Amniotic epithelial cell (primary cell): ENCODE measurements at regions not wholly inside any gene's neighbourhood (a gene's known extent, or its start where the extent isn't known, plus 50 kb on each side); places are given as distances from the start of the nearest gene placed in this dataset.
"Not testable (repeated sequence)": the region's sequence is repeated elsewhere in the genome, so short reads cannot be mapped to it uniquely, and the experiment has no call there.

Experiments used
- DNase-seq: peaks from one replicate; pipeline ENCODE4 v3.0.0-alpha.2; 2010; ENCODE audit warnings: low read depth

DNA sequence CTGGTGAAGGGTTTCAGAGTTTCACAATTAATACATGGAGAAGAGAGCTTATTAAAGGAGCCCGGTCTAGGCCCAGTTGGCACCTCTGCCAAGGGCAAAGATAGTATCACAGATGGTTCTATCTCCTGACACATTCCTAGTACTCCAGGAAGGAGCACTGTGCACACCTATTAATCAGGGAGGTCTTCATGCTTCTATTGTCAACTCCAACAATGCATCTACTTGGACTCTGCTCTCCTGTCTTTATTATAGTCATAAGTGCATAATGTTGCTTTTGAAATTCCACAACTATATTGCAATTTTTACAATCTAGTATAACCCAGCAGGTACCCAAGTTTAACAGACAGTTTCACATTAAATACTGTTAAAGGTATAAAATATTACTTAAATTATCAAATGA, 174.5 kb upstream of the TSC22D1 start:
- DNase-seq, result no peak

DNA sequence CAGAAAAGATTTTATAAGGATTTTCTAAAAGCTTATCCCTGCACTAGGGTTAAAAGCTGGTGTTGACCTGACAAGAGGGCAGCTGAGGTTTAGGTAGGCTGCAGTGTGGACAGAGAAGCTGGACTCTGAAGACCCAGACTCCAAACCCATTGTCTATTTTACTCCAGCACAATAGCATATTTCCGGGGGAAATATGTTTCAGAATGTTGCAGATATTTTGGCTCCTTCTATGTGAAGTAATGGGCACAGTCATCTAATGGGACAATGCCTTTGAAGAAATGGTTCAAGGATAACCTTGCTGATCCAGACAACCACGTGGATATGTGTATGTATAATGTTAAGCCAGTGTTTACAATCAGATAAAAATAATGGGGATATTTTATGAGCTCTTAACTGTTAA, 173.8 kb upstream of the TSC22D1 start:
- DNase-seq, result no peak

DNA sequence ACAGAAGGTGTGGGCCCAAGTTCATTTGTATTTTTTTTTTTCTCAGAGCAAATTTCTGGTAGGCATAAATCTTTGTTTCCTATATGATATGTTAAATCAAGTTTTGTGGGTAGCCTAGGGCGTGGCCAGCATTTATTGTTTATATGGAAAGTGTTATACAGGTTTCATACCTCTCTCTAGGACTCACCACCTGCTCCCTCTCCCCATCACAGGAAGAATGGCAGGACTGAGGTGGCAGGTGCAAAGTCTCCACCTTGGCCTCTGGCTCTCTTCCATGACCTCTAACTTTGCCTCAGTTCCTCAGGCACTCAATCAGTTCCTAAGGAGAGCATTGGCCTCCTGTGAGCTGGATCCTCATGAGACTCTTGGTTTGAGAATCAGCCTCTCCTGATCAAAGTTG, 172.3 kb upstream of the TSC22D1 start:
- no peak for DNase-seq

DNA sequence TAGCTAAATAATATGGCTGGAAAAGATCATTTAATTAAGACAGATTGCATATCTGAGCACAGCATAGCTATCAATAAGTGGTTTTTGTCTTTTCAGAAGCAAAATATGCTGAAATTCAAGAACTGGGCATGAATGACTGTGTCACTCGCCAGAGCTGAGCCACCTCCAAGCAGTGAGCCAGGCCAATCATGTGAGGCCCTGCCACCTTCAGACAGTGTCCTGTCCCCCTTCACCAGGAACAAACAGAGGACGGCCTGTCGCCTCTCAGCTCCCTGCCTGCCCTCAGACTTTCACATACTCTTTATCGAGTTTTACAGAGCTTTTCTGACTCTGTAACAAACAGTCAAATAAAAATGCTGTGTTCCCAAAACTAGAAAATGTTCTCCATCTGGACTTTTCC, 171.0 kb upstream of the TSC22D1 start:
- DNase-seq, result no peak

DNA sequence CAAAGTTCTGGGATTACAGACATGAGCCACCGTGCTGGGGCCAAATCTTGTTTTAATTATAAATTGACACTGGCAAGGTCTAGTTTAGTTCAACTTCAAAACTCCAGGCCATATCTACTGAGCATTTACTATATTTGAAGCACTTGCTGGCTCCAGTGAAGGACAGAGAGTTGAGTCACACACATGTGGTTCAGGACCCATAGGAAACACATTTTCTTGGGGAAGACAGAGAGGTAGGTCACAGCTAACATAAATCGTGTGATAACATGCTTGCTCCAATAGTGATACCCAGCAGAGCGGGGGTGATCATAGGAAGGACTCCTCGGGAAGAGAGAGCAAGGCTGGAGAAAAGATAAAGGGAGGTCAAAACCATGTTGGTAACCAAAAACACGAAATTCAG, 170.6 kb upstream of the TSC22D1 start:
- no peak for DNase-seq

DNA sequence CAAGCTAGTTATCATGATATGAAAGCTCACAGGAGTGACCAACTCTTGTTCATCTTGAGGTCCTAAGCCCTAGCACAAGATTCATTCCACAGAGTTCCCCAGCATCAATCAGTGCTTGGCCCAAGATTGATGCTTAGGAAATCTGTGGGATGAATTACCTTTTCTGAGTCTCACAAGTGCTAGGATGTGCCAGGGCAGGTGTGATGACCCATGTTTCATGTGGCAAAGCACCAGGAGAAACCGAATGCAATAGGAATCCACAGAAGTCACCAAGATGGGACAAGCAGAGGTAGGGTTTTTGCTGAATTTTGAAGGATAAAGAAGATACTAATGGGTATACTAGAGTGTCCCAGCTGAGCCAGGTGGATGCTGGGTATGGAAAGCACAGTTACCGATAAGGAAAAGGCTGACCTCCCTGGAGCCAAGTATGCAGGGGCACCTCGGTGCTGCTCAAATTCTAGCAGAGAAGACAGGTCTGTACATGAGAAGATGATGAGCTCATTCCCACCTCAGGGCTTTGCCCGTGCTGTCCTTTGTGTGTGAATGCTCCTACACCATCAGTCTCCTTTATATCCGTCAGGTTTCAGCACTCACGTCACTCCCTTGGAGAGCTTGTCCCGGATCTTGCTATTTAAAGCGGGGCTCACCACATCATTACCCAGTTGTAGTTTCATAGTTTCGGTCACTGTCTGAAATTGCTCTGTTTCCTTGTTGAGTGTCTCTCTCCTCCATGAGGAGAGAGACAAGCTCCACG, 168.9 kb upstream of the TSC22D1 start:
- DNase-seq, result no peak

DNA sequence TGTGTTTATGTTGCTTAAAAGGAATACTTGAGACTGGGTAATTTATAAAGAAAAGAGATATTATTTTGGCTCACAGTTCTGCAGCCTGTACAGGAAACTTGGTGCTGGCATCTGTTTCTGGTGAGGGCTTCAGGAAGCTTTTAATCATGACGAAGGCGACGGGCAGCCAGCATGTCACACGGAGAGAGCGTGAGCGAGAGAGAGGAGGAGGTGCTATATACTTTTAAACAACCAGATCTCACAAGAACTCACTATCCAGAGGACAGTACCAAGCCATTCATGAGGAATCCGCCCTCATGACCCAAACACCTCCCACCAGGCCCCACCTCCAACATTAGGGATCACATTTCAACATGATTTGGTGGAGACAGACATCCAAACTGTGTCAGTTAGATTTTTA, 163.4 kb upstream of the TSC22D1 start:
- DNase-seq, result no peak

DNA sequence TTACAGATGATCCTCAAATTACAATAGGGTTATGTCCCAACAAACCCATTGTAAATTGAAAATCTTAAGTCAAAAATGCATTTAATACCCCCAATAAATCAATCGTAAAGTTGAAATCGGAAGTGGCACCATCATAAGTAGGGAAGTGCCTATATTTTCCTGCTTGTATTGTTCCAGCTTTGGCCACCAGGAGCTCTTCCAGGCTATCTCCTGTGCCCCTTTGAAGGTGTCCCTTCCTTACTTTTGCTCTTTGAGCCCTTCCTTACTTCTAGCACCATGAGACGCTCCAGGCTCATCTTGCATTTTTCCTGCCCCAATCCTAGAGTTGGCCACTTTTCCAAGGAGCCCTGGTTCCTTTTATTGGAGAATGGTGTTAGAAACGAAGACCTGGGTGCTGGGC, 163.0 kb upstream of the TSC22D1 start:
- DNase-seq, result no peak

DNA sequence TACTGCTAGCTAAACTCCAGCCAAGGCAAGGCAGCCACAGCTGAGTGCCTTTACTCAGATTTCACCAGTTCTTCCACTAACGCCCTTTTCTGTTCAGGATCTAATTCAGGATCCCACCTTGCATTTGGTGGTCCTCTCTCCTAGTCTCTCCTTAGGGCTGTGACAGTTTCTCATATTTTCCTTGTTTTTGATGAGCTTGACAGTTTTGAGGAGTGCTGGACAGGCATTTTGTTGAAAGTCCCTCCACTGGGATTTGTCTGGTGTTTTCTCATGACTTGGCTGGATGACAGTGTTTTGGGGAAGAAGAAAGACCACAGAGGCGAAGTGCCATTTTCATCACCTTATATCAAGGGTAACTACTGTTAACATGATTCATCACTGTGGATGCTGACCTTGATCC, 162.3 kb upstream of the TSC22D1 start:
- no peak for DNase-seq

DNA sequence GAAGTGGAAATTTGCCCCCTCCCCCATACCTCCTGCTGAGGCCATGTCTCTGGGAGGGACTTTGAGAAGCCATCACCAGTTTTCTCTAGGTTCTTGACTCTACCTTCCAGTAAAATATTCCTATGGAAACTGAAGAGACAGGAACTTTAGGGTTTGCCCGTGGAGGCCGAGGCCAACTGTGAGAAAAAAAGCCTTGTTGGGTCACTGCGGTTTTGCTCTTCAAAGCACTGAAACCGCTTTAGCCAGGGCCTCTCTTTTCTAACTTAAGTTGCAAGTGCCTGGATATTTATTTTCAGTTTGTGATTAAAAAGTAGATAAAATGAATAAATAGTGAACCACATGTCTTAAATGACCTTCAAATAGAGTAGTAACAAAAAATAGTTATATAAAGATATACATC, 159.7 kb upstream of the TSC22D1 start:
- no peak for DNase-seq

DNA sequence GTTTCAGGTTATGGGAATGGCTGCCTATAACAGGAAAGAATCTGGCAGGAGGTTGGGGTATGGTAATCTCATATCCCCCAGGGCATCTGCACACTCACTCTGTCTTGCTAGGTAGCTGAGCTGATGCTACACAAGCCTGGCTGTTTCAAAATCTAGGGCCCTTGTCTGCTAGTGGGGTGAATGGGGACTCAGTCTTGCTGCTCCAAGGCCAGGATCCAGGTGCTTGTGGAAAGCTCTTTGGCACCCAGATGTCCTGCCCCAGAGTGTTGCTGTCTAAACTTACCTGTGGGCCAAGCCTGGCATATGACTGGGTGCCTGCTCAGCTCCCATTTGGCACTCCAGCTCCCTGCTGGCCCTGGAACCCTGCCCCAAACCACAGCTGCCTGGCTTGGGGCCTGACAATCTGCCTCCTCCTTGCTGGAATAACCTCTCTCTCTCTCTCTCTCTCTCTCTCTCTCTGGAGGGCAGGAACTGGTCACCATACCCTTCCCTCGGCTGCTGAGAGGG, 158.1 kb upstream of the TSC22D1 start:
- DNase-seq, result peak; percentile 27

DNA sequence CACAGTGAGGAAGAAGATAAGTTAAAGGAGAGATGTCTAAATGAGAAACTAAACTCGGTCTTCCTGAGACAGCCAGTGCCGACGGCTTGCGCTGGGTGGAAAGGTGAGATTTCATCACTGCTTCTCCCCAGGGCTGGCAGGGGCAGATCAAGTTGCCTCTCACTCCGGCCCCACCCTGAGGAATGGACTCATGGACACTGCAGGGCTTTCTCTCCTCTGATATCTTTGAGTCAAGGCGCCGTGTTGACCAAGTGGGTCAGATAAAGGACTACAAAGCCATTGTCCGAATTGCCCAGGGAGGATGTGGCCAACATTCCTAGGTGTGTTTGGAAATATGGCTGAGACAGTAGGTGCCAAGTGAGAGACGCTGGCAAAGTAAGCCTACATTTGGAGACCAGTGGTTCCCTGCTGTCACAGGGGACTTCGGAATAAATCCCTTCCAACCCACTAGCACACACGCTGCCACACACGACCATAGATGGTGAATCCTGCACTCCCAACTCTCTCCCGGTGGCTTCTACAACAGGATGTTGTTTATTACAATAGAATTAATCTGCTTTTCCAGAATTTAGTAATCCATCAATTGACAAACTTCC, 156.5 kb upstream of the TSC22D1 start:
- peak; percentile 44 for DNase-seq

DNA sequence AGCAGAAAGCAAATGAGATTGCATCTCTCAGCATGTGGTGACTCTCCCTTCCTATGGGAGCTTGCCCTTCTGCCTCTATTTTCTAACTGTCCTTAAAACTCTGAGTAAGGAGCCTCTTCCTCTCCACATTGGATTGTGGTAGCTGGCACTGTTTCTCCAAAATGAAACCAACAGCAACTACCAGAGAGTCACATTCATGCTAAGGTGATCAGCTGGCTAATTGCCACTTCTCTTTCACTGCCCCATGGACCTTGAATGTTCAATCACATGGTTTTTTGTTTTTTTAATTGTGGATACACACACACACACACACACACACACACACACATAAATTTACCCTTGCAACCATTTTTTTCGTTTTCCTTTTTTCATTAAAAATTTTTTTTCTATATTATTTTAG, 154.7 kb upstream of the TSC22D1 start:
- DNase-seq, result no peak

DNA sequence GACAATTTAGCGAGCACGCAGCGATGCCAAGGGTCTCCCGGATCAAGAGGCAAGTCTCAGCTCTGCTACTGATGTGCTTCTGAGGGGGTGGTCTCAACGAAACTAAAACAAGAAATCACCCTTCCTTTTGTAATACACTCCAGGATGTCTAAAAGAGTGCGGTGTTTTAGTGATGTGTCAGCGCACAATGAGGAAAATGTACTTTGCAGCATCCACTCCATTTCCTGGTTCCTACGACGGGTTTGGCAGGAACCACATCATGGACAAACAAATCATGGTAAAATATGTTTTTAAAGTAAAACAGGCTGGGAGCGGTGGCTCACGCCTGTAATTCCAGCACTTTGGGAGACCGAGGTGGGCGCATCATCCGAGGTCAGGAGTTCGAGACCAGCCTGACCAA, 154.0 kb upstream of the TSC22D1 start:
- no peak for DNase-seq

DNA sequence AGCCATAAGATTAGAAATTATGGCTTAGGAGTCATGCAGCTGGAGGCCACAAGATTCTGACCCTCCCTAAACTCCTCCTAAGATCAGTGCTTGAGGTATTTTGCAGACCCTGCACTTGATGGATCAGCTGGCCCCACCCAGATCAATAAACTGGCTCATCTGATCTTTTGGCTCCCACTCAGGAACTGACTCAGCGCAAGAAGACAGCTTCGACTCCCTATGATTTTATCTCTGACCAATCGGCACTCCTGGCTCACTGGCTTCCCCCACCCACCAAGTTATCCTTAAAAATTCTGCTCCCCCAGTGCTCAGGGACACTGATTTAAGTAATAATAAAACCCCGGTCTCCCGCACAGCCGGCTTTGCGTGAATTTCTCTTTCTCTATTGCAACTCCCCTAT, 151.5 kb upstream of the TSC22D1 start:
- not testable (repeated sequence) for DNase-seq

DNA sequence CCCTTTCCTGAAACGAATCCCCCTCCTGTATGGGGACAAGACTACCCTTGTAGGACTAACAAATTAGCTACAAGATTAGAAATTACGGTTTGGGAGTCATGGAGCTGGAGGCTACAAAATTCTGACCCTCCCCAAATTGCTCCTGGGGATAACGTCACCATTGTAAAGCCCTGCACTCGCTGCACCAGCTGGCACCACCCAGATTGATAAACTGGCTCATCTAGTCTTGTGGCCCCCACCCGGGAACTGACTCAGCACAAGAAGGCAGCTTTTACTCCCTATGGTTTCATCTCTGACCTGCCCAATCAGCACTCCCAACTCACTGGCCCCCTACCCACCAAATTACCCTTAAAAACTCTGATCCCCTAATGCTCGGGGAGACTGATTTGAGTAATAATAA, 150.6 kb upstream of the TSC22D1 start:
- no peak for DNase-seq

DNA sequence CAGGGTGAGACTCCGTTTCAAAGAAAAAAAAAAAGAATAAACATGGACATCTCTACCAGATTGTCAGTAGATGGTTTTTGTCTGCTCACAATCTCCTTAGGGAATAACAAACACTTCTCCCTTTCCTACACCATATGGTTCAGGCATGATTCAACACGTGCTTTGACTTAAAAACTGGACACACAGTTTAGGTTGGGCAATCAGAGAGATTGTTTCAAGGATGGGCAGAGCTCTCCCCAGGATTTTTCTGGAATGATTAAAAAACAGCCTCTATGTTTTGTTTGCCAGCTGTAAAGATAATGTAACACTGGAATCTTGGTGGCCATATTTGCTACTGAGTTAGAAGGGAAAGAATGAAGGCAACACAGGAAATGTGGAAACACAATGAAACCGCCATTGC, 150.1 kb upstream of the TSC22D1 start:
- peak; percentile 93 for DNase-seq

DNA sequence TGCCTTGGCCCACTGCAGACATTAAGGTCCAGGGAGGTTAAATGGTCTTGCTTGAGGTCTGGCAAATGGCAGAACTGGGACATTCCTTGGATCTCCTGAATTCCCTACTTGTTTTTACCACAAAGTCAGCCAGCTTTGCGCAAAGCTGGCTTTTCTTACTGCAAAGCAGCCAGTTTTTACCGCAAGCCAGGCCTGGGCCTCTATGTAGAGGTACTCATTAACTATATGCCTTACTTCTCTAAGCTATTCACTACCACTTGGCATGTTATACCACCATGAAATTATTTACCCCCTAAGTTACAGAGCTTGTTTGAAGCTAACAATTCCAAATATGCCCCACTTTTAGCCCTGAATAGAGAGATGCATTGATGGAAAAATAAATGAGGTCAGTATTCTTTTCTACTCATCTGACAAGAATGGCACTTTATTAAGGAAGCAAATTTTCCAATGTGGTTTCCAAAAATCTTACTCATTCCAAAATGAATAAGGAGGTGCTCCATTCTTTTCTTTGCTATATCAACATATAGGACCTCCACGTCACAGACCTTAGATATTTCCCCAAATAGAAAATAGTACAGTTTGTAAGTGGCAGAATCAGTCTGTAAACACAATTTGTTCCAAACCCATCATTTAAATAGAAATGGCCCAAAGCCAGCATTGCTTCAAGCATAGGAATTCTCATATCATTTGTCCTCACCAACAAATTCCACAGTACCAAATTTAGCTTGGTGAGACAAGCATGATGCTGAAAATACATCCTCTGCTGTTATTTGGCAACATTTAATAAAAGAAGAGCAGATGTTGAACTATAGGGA, 143.9 kb upstream of the TSC22D1 start:
- DNase-seq, result peak; percentile 79

DNA sequence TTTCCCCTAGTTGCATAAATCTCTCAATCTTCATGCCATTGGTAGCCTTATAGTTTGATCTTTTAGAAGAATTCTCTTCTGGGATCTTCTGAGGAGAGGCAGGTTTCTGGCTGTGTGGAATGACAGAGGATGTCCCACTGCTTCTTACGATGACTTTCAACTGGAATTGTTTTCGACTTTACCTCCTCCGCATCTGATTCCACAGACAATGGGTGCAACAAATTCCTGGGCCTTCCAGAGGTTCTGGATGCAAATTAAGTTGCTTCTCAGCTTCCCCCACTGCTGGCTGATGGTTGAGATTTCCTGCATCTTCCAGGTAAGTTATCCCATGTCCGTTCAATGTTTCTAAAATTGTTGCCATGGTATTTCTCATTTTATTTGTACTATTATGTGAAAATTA, 142.3 kb upstream of the TSC22D1 start:
- no peak for DNase-seq

DNA sequence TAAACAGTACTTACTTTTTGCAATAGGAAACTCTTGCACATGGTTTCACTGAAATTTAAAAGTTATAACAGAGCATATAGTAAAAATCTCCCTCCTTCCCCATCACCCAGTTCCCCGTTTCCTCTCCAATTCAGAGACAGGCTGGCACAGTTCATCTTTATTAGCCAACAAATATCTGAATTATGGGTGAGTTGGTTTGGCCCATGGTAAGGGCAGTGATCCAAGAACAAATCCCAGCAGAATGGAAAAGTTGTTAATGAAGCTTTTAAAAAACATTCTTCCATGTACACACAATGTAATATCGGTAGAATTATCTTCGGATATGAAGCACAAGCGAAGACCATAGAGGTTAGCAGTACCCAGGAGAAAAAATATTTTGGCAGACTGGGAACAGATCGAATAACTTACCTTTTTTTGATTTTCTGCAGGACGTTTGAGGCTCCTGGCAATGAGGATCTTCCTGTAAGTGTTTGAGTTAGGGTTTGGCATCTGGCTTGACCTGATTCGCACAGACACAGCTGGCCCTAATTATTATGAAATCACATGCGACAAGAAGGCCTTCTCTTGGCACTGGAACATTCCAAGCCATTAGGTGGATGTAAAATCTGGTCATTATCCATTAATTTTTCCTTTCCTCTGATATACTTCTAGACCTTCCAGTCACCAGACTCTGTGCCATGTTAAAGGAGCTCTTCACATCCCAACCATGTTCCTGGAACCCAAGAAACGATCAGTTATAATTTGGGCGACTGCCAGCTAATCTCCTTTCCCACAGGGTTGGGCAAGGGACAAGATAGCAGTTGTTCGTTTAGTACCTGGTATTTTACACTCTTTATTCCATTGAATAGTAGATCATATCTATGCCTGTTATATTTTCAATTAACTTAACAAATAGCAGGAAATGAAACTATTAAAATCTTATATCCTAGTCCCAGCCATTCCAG, 139.4 kb upstream of the TSC22D1 start:
- DNase-seq, result peak; percentile 9

DNA sequence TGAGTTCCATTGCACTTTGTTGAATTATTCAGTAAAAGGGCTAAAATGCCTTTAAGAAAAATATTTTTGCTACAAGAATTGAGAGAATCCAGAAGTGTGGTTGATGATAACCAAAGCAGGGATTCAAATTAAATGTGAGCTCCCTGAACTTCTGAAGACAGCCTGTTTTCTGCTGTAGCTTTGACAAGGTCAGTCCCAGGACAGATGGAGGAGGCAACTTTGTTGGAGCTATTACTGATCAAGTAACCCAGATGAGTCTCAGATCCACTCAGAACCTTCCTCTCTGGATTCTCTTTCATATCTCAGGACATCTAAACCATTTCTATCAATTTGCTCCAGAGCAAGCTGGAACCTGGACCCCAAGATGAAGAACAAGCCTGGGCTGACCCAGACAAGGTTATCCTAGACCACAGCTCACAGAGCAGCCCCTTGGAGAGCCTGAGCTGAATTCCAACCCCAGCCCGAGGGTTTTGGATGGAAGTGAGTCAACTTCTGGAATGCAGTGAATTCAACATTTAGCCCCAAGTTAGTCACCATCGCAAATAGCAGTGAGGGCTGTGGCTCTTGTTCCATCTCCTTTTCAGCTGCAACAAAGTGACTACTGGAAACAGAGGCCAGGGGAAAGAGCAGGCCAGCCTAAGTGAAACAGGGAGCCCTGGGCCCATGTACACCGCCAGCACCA, 137.8 kb upstream of the TSC22D1 start:
- peak; percentile 90 for DNase-seq
